ENCODE measurements at regions not wholly inside any gene's neighbourhood (a gene's known extent, or its start where the extent isn't known, plus 50 kb on each side); places are given as distances from the start of the nearest gene placed in this dataset.

DNA sequence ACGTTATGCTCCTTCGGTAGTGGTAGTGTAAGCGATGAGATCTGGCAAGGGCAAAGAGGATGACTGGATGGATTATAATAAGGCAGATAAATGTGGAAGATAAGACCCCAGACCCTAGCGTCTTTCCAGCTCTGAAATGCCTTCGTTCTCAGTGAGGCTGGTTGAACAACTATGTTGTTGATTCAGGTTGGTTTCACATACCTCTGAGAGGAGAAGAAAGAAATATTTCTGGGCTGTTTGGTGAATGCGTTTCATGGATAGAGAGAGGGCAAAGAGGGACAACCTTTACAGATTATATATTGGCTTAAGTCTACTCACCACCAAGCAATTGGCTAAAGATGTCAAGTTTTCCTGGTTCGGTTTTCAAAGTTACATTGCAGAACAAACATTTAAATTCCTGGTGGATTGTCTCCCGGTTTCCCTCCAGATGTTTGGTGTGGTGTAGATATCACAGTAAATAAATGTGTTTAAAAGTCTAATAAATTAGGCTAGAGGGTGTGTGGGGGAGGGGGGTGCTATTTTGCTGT is 190.1 kb upstream of the GLI2 start:
- Mint-ChIP-seq H3K4me1 (no peaks in the 10 kb centered on the region), H3K4me3 (no peak overlapping the region), H3K27me3 (peaks cover 5% of the 10 kb centered on the region), H3K9me3 (ENCODE audit: insufficient read depth) (no peaks in the 10 kb centered on the region), H3K27ac (no peak overlapping the region)
- Histone ChIP-seq H3K4me2 (replicated peaks; ENCODE audit: low read depth, low read length, poor library complexity, severe bottlenecking) (no peak overlapping the region), H3K9me3 (ENCODE audit: control extremely low read depth in 1 of 3, control insufficient read depth in 2 of 3, insufficient read depth in 1 of 3, low read length in 2 of 3) (peaks cover 0 to 2% (median 0%) of the 10 kb centered on the region in 3 donors), H3K27me3 (replicated peaks in 1 of 4; ENCODE audit: control extremely low read depth in 1 of 4, control insufficient read depth in 3 of 4, insufficient read depth in 4 of 4, low read length in 3 of 4) (no peaks in the 10 kb centered on the region), H4K20me1 (ENCODE audit: control insufficient read depth, insufficient read depth, low read length, poor library complexity, severe bottlenecking) (no peaks in the 10 kb centered on the region), H2AFZ (ENCODE audit: insufficient read depth, low read depth, low read length, poor library complexity, severe bottlenecking) (no peak overlapping the region), H3K36me3 (replicated peaks in 1 of 2; ENCODE audit: control extremely low read depth in 1 of 2, control insufficient read depth in 1 of 2, extremely low read depth in 1 of 2, insufficient read depth in 2 of 2, low read length in 1 of 2) (no peaks in the 10 kb centered on the region), H3K27ac (ENCODE audit: low read length in 2 of 2) (no peak overlapping the region), H3K4me3 (ENCODE audit: control extremely low read depth in 1 of 5, extremely low read depth in 1 of 5, insufficient read depth in 1 of 5, low read depth in 2 of 5, low read length in 4 of 5) (no peak overlapping the region), H3K79me2 (ENCODE audit: control insufficient read depth, insufficient read depth, low read length) (no peaks in the 10 kb centered on the region), H3K9ac (ENCODE audit: low read length) (no peak overlapping the region), H3K4me1 (ENCODE audit: control insufficient read depth in 2 of 2, insufficient read depth in 2 of 2, low read length in 2 of 2) (no peaks in the 10 kb centered on the region)
- intact Hi-C loops (cut with micrococcal nuclease), result no loop called here
- ChIA-PET CTCF (no interaction called here), POLR2A (no interaction called here)
- 100% methylated on average over 4 of the region's 8 CpGs for WGBS (ENCODE audit: insufficient coverage)
- no peak for DNase-seq
- TF ChIP-seq CTCF (IDR thresholded peaks at IDR 0.05) (no peak), EZH2 (IDR thresholded peaks at IDR 0.05; ENCODE audit: borderline replicate concordance, insufficient read depth, low read depth, low read length, poor library complexity, severe bottlenecking) (no peak)
- no peak for ATAC-seq (ENCODE audit: low read depth)

DNA sequence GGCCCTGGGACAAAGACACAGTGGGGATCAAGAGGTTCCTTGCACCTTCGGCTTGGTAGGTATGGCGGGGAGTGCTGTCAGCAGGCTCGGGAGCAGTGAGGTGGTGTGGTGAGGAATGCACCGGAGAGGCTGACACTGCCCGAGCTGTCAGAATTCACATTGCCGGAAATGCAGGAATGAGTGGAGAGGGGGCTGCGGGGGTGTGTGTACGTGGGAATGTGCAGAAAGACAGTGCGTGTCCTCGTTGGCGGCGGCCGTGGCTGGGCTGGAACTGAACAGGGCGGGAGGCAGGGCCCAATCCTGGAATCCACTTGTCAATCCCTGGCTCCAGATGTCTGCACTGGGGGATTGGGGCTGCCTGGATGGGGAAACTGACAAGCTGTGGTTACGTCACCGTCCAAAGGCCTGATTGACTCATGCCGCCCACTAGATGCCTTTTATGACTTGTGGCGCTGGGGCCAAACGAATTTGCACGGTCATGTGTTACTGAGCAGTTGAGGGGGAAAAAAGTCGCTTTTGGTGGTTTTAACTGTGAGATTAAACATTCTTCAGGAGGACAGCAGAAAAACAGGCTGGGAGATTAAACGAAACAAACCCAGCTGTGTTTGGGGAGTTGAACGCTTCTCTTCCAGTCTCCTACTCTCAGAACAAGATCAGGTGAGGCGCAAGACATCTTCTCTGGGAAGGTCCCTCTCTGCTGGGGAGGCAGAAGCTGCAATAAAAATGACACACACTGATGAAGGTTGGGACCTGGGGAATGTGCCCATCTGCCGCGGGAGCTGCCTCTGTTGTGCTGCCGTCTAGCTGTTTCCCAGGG is 189.4 kb upstream of the GLI2 start:
- Mint-ChIP-seq H3K27me3 (peaks cover 5% of the 10 kb centered on the region), H3K9me3 (ENCODE audit: insufficient read depth) (no peaks in the 10 kb centered on the region), H3K27ac (no peak overlapping the region), H3K4me1 (no peaks in the 10 kb centered on the region), H3K4me3 (no peak overlapping the region)
- H3K4me3 ChIP-seq (ENCODE audit: control extremely low read depth in 1 of 5, extremely low read depth in 1 of 5, insufficient read depth in 1 of 5, low read depth in 2 of 5, low read length in 4 of 5), result no peak overlapping the region
- H3K9ac ChIP-seq (ENCODE audit: low read length), result no peak overlapping the region
- ATAC-seq (ENCODE audit: low read depth), result no peak
- no peaks in the 10 kb centered on the region for H3K36me3 ChIP-seq (replicated peaks in 1 of 2; ENCODE audit: control extremely low read depth in 1 of 2, control insufficient read depth in 1 of 2, extremely low read depth in 1 of 2, insufficient read depth in 2 of 2, low read length in 1 of 2)
- no peaks in the 10 kb centered on the region for H3K79me2 ChIP-seq (ENCODE audit: control insufficient read depth, insufficient read depth, low read length)
- DNase-seq, result no peak
- H2AFZ ChIP-seq (ENCODE audit: insufficient read depth, low read depth, low read length, poor library complexity, severe bottlenecking), result no peak overlapping the region
- POLR2A ChIA-PET, result no interaction called here
- H4K20me1 ChIP-seq (ENCODE audit: control insufficient read depth, insufficient read depth, low read length, poor library complexity, severe bottlenecking), result no peaks in the 10 kb centered on the region
- CTCF ChIA-PET, result no interaction called here
- WGBS (ENCODE audit: insufficient coverage), result 92% methylated on average over 21 of the region's 27 CpGs
- no peak overlapping the region for H3K27ac ChIP-seq (ENCODE audit: low read length in 2 of 2)
- no peaks in the 10 kb centered on the region for H3K4me1 ChIP-seq (ENCODE audit: control insufficient read depth in 2 of 2, insufficient read depth in 2 of 2, low read length in 2 of 2)
- no peak for TF ChIP-seq EZH2 (IDR thresholded peaks at IDR 0.05; ENCODE audit: borderline replicate concordance, insufficient read depth, low read depth, low read length, poor library complexity, severe bottlenecking)
- no peak for TF ChIP-seq CTCF (IDR thresholded peaks at IDR 0.05)
- H3K4me2 ChIP-seq (replicated peaks; ENCODE audit: low read depth, low read length, poor library complexity, severe bottlenecking), result no peak overlapping the region
- intact Hi-C loops (cut with micrococcal nuclease), result no loop called here
- H3K9me3 ChIP-seq (ENCODE audit: control extremely low read depth in 1 of 3, control insufficient read depth in 2 of 3, insufficient read depth in 1 of 3, low read length in 2 of 3), result peaks cover 0 to 2% (median 0%) of the 10 kb centered on the region in 3 donors
- no peaks in the 10 kb centered on the region for H3K27me3 ChIP-seq (replicated peaks in 1 of 4; ENCODE audit: control extremely low read depth in 1 of 4, control insufficient read depth in 3 of 4, insufficient read depth in 4 of 4, low read length in 3 of 4)

All from B cell (primary cell).